Sigmoid colon (tissue), 6 donors: ENCODE measurements at regions not wholly inside any gene's neighbourhood (a gene's known extent, or its start where the extent isn't known, plus 50 kb on each side); places are given as distances from the start of the nearest gene placed in this dataset.
A peak's percentile ranks its signal among the peaks of the same experiment; 100 is the strongest.

Experiments used
- DNase-seq: peaks from one replicate; pipeline ENCODE4 v3.0.0-alpha.2; 2019
- H3K27ac ChIP-seq, 4 donors: fragments of 200-600 bp; sonication (generic); one replicate each; pipeline ENCODE4 v1.5.1; 2016 to 2019; ENCODE audit warnings: mild to moderate bottlenecking in 1 of 4
- H3K27me3 ChIP-seq, 3 donors: fragments of 200-600 bp; sonication (generic); one replicate each; pipeline ENCODE4 v1.5.1; 2019; ENCODE audit warnings: mild to moderate bottlenecking in 1 of 3
- H3K36me3 ChIP-seq, 4 donors: fragments of 200-600 bp; sonication (generic); one replicate each; pipeline ENCODE4 v1.5.1; 2016 to 2019
- H3K4me1 ChIP-seq, 4 donors: fragments of 200-600 bp; sonication (generic); one replicate each; pipeline ENCODE4 v1.5.1; 2017 to 2019
- H3K4me3 ChIP-seq, 4 donors: fragments of 200-600 bp; sonication (generic); one replicate each; pipeline ENCODE4 v1.5.1; 2017 to 2019; ENCODE audit warnings: mild to moderate bottlenecking in 2 of 4, moderate library complexity in 1 of 4
- H3K9me3 ChIP-seq, 4 donors: fragments of 200-600 bp in 3 of 4; sonication (generic) in 3 of 4; one replicate each; pipeline versions ENCODE4 v1.5.1 to v1.6.1; 2013 to 2019
- CTCF ChIP-seq, 4 experiments: fragments of 450-650 bp in 3 of 4; fragments of 200-600 bp in 1 of 4; IDR thresholded peaks; one replicate each; pipeline ENCODE4 v1.5.1; 2016 to 2019; ENCODE audit warnings: antibody characterized with exemption in 4 of 4, mild to moderate bottlenecking in 3 of 4, moderate library complexity in 2 of 4
- EP300 ChIP-seq, 4 donors: sonication (generic); formaldehyde crosslinking; IDR thresholded peaks; one replicate each; pipeline ENCODE4 v1.6.1; 2017; ENCODE audit warnings: antibody characterized with exemption in 4 of 4
- POLR2A ChIP-seq, 2 donors: fragments of 450-650 bp; IDR thresholded peaks; one replicate each; pipeline ENCODE4 v1.6.1; 2016; ENCODE audit warnings: antibody characterized with exemption in 2 of 2, mild to moderate bottlenecking in 2 of 2, moderate library complexity in 2 of 2
- POLR2AphosphoS5 ChIP-seq, 4 donors: sonication (generic); formaldehyde crosslinking; IDR thresholded peaks; one replicate each; pipeline ENCODE4 v1.6.1; 2017; ENCODE audit warnings: antibody characterized with exemption in 4 of 4
- WGBS, 2 donors: extraction: QIAGEN DNeasy Blood & Tissue Kit; methylation state at CpG; one replicate each; pipeline ENCODE4 v1.1.7; 2013; 5-methylcytosine and 5-hydroxymethylcytosine counted together
- intact Hi-C: fragments of 100-400 bp; cut with DNase I; formaldehyde crosslinking; loops from one replicate; pipeline ENCODE4 v1.15.1; 2023
- donor health status: healthy with polysubstance abuse.
- donor health status: healthy.

- DNase-seq: no peak
- Histone ChIP-seq H3K4me3 (no peak overlapping the region), H3K9me3 (no peaks in the 10 kb centered on the region), H3K27me3 (peaks cover 0 to 3% (median 0%) of the 10 kb centered on the region in 3 donors), H3K27ac (no peak overlapping the region), H3K4me1 (no peaks in the 10 kb centered on the region), H3K36me3 (no peaks in the 10 kb centered on the region)
- TF ChIP-seq POLR2AphosphoS5 (IDR thresholded peaks at IDR 0.05): no peak
- TF ChIP-seq POLR2A (IDR thresholded peaks at IDR 0.05): no peak
- TF ChIP-seq CTCF (IDR thresholded peaks at IDR 0.05): no peak
- no peak for TF ChIP-seq EP300 (IDR thresholded peaks at IDR 0.05)
- intact Hi-C loops: no loop called here
Measured at GRCh38 chr19:30116530-30116929, 174.5 kb downstream of the URI1 start.

- peaks cover 0 to under 1% (median 0%) of the 10 kb centered on the region in 3 donors for H3K27me3 ChIP-seq
- no peak for TF ChIP-seq CTCF (IDR thresholded peaks at IDR 0.05)
- no peak for TF ChIP-seq EP300 (IDR thresholded peaks at IDR 0.05)
- TF ChIP-seq POLR2A (IDR thresholded peaks at IDR 0.05): no peak
- no peak for TF ChIP-seq POLR2AphosphoS5 (IDR thresholded peaks at IDR 0.05)
- DNase-seq: peak; percentile 48
- intact Hi-C loops: no loop called here
- H3K4me1 ChIP-seq: no peaks in the 10 kb centered on the region
- no peaks in the 10 kb centered on the region for H3K9me3 ChIP-seq
- H3K36me3 ChIP-seq: no peaks in the 10 kb centered on the region
- H3K4me3 ChIP-seq: no peak overlapping the region
- H3K27ac ChIP-seq: no peak overlapping the region
- WGBS, 2 donors: 75 to 88% methylated on average over 16 of the region's 16 CpGs
Measured at GRCh38 chr19:30116984-30117555, 175.0 kb downstream of the URI1 start.

GRCh38 chr19:30117636-30118145 is 175.7 kb downstream of the URI1 start:
- Histone ChIP-seq H3K36me3 (no peaks in the 10 kb centered on the region), H3K27ac (no peak overlapping the region), H3K9me3 (no peaks in the 10 kb centered on the region), H3K4me1 (no peaks in the 10 kb centered on the region), H3K27me3 (peaks cover 0 to 6% (median 0%) of the 10 kb centered on the region in 3 donors), H3K4me3 (no peak overlapping the region)
- intact Hi-C loops: no loop called here
- no peak for DNase-seq
- TF ChIP-seq EP300 (IDR thresholded peaks at IDR 0.05) (no peak), CTCF (IDR thresholded peaks at IDR 0.05) (no peak), POLR2A (IDR thresholded peaks at IDR 0.05) (no peak), POLR2AphosphoS5 (IDR thresholded peaks at IDR 0.05) (no peak)
- WGBS, 2 donors: 88 to 89% methylated on average over 12 of the region's 12 CpGs

- Histone ChIP-seq H3K4me3 (no peak overlapping the region), H3K27ac (no peak overlapping the region), H3K27me3 (peaks cover 0 to 6% (median 0%) of the 10 kb centered on the region in 3 donors), H3K36me3 (no peaks in the 10 kb centered on the region), H3K4me1 (no peaks in the 10 kb centered on the region), H3K9me3 (no peaks in the 10 kb centered on the region)
- 81 to 82% methylated on average over 11 of the region's 11 CpGs for WGBS, 2 donors
- DNase-seq: no peak
- no peak for TF ChIP-seq POLR2A (IDR thresholded peaks at IDR 0.05)
- no peak for TF ChIP-seq POLR2AphosphoS5 (IDR thresholded peaks at IDR 0.05)
- no peak for TF ChIP-seq CTCF (IDR thresholded peaks at IDR 0.05)
- TF ChIP-seq EP300 (IDR thresholded peaks at IDR 0.05): no peak
- intact Hi-C loops: no loop called here
Measured at GRCh38 chr19:30118221-30118620, 176.2 kb downstream of the URI1 start.

GRCh38 chr19:30118760-30119159 is 176.7 kb downstream of the URI1 start:
- Histone ChIP-seq H3K27me3 (peaks cover 0 to 6% (median 0%) of the 10 kb centered on the region in 3 donors), H3K9me3 (no peaks in the 10 kb centered on the region), H3K4me1 (no peaks in the 10 kb centered on the region), H3K4me3 (no peak overlapping the region), H3K27ac (no peak overlapping the region), H3K36me3 (no peaks in the 10 kb centered on the region)
- DNase-seq: peak; percentile 51
- WGBS, 2 donors: 77 to 81% methylated on average over 12 of the region's 12 CpGs
- intact Hi-C loops: no loop called here
- TF ChIP-seq EP300 (IDR thresholded peaks at IDR 0.05) (no peak), POLR2A (IDR thresholded peaks at IDR 0.05) (no peak), CTCF (IDR thresholded peaks at IDR 0.05) (no peak), POLR2AphosphoS5 (IDR thresholded peaks at IDR 0.05) (no peak)
